ENCODE measurements at regions not wholly inside any gene's neighbourhood (a gene's known extent, or its start where the extent isn't known, plus 50 kb on each side); places are given as distances from the start of the nearest gene placed in this dataset.

- DNase-seq = no peak
These were observed 300.7 kb downstream of the MSX2 start for GRCh38 chr5:175025077-175025476.

DNA sequence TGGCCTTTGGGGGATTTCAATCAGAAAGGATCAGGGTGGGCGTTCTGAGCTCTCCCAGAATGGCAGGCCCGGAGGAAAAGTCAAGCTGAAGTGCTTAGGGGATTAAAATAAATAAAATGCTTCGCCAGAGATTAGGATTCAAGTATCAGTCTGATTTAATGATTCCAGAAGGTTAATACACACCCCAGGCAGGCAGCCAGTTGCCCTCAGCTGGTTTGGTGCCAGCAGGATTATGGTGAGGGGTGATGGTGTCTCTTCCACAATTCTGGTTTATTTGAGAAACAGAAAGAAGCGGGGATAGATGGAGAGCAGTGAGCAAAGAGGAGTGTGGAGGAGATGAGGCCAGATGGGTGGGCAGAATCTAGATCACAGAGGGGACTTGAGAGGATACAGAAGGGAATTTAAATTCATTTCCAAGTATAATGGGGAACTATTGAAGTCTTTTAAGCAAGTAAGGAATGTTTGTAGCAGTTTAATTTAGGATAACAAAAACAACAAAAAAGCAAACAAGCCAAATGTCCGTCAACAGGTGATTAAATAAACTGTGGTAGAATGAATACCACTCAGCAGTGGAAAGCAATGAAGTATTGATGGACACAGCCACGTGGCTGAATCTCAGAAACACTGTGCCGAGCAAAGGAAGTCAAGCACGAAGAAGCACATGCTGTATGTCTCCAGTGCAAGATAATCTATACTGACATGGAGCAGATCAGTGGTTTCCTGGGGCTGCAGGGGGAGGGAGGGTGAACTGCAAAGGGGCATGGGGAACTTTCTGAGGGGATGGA, 297.7 kb downstream of the MSX2 start:
- no peak for DNase-seq

DNA sequence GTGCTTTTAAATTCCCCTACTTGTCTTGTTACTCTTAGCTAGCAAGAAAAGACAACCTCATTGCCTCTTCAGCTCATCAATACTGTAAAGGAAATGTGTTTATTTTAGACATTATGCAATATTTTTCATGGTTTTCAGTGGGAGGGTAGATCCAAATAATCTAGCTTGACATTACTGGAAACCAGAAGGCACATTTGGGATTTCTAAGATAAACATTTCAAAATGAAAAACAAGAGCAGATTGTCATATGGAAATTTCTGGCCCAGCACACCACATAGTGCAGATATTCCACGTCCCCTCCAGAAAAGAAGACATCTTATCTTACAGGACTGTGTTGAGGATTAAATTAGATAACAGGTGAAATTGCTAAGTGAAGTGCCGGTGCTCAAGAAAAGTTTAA, 296.9 kb downstream of the MSX2 start:
- no peak for DNase-seq

DNA sequence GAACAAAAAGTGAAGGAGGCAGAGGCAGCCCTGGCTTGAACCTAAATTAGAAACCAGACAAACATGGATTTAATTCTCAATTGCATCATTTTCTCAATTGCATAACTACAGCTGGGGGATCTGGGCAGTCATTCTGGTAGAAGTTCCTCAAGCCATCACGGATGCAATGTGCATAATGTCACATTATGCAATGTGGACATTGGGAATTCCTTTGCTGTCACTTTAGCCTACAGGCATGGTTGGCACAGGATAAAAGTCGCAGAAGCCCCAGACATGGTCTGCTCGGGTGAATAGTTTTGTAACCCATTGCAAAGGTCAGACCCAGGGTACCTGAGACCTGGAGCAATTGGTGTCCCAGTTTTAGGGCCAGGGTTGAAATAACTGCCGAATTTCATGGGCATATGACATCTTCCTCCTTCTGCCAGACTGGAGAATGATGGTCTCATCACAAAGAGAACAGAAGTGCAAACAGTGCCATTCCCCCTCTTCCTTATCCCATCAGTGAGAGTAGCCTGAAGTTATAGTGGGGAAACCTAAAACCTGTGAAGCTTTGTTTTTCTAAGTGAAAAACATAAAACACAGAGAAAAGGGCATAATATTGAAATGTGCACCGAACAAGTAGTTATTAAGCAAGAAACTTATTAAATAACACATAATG, 290.8 kb downstream of the MSX2 start:
- no peak for DNase-seq

GRCh38 chr5:175013251-175013650, 288.9 kb downstream of the MSX2 start:
- no peak for DNase-seq

- DNase-seq = no peak
These were observed 287.9 kb downstream of the MSX2 start for GRCh38 chr5:175012267-175012666.

DNA sequence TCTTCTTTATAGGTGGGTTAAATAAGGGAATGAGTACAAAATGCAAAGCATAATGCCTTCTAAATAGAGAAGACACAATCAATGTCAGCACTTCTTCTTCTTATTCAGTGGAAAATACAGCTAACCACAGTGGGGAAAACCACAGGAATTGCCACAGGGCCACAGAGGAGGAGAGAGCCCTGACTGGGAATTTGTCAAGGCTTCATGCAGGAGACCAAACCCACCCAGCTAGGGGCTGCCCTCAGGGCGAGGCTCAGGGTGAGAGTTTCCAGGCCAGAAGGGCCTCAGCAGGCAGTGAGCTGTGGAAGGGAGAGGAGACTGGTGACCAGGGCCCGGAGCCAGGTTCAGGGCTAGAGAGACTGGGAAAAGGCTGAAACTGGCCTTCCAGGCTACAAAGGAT, 279.1 kb downstream of the MSX2 start:
- DNase-seq = no peak

GRCh38 chr5:175001876-175002645, 277.7 kb downstream of the MSX2 start:
- no peak for DNase-seq

DNA sequence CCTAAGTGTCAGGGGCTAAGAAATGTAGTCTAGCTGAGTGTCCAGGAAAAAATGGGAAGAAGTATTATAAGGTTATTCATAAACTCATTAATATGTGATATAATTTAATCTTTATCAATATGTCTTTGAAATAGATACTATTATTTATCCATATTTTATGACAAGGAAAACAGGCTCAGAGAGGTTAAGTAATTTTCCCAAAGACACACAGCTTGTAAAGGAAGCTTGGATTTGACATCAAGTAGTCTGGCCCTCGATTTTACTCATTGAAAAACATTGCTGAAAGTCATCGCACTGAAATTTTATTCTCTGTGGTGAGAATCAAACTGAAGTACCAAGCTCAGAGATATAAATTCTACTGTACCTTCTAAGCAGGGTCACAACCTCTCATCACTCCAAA, 276.9 kb downstream of the MSX2 start:
- DNase-seq = no peak

DNA sequence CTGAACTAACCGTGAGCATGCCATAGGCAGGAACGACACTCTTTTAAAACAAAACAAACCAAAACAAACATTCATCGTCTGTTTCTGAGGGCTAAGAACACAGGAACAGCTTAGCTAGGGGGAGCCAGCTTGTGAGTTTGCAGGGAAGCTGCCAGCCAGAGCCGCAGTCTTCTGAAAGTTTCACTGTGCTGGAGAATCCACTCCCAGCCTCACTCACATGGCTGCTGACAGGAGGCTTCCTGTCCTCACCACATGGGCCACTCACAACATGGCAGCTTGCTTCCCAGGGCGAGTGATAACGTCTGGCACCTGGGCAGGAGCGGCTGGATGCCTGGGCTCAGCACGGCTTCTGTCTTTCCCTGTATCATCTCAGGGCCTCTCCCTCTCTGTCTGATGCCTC, 275.2 kb downstream of the MSX2 start:
- DNase-seq = no peak

DNA sequence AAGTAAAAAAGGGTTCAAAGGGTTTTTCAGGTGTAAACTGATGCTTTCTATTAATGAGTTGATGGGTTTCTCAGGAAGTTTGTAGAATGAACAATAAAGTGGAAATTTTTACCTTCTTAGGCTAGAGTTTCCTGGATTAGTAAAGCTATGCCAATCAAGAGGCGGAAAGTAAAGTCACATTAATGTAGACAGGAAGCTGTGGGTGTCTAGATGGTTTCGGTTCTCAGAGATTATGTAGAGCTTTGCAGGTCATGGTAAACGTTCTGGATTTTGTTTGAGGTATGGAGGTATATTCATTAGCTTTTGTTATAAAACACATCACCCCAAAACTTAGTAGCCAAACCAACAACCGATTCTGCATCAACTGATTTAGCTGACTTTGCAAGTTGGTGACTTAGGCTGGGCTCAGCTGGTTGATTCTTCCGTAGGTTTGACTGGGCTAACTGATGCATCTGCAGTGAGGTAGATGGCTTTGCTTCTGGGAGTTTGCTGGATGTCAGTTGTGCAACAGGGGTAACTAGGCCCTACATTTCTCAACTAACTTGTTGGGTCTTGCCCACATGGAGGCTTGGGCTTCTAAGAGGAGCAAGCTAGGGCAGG, 273.8 kb downstream of the MSX2 start:
- no peak for DNase-seq

DNA sequence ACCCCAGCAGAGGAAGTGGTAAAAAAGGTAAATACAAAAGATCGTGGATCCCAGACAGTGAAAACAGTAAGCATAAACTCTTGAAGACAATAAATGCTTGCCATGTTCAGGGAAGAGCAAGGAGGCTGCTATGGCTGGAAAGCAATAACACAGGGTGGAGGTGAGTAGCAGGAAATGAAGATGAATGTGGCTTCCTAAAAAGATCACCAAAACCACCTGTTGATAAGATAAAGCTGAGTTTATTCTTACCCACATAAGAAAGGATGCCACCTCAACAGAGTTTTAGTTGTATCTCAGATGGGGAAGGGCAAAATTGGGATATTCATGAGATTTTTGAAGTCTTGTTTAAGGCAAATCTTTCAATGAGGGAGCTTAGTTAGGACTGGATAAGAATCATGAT, 273.3 kb downstream of the MSX2 start:
- DNase-seq = no peak

GRCh38 chr5:174996941-174997340, 272.6 kb downstream of the MSX2 start:
- DNase-seq = no peak

DNA sequence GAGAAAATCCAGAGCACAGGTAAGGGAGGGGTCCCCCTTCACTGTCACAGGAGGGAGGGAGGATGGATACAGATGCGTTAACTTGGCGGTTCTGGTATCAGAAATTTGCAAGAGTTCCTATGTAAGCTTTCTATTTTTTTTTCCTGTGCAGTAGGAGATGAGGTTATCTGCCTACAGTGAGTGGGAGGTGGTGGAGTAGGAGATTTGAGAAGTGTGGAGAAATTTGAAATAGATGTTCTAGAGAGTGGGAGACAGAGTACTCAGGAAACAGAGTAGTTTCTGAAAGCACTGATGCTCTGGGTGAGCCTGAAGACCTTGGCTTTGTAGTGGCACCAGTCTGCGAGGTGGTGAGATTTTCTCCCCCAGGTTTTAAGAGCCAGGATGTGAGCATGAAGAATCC, 271.4 kb downstream of the MSX2 start:
- no peak for DNase-seq

GRCh38 chr5:174991847-174992246, 267.5 kb downstream of the MSX2 start:
- peak; percentile 35 for DNase-seq

DNA sequence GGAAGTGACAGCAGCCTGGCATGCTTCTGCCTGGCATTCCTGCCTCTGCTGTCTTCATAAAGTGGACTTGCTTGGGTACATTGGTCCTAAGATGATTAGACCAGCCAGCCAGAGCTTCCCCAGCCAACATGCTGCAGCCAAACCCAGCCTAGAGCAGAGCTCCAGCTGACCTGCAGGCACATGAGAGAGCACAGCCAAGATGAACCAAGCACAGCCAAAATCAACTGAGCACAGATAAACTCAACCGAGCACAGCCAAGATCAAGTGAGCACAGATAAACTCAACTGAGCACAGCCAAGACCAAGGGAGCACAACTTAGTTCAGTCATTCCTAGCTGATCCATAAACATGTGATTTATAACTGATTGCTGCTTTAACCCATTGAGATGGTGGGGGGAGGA, 266.5 kb downstream of the MSX2 start:
- DNase-seq = peak; percentile 23

DNA sequence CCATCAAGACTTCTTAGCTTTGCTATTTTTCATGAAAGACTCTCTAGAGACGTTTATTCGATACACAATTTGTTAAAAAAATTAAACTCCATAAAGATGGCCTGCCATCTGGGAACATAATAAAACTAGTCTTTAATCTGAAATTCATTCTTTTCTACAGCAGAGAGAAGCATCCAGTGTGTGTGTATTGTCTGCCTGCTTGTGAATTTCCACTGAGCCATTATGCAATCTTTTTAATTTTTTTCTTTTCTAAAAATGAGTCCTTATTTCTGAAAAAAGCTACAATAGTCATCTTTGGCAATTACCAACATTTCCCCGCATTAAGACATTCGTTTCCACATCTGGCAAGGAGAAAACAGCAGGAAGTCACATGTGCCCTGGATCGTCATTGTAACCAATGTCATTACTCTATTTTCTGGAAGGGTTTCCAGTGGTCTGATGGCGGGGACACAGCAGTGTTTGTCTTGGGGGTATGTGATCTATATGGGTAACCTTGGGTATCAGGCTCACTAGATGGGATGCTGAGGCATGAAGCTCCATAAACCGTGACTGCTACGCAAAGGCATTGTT, 263.1 kb downstream of the MSX2 start:
- DNase-seq = no peak

DNA sequence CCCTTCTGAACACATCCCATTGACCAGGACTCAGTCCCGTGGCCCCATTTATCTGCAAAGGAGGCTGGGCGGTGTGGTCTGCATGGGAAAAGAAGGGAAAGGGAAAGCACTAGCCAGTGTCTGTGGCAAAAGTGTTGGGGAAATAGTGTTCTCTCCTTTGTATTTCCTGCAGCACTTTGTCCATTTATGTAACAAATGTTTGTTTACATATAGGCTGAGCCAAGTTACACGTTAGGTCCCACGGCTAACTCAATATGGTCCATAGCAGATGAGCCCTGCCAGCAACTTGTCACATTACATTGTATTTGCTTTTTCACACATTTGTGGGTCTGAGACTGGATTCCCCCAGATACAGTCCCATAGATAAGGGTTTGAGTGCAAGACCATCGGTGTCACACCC, 260.5 kb downstream of the MSX2 start:
- no peak for DNase-seq

DNA sequence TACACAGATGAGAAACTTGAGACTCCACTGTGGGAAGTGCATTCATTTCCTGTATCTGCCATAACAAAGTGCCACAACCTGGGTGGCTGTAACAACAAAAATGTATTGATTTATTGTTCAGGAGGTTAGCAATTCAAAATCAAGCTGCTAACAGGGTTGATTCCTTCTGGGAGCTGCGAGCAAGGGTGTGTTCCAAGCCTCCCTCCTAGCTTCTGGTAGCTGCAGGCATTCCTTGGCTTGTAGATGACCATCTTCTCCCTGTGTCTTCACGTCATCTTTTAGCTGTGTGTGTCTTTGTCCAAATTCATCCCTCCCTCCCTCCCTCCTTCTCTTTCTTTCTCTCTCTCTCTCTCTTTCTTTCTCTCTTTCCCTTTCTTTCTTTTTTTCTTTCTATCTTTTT, 258.1 kb downstream of the MSX2 start:
- no peak for DNase-seq

GRCh38 chr5:174981416-174981815, 257.0 kb downstream of the MSX2 start:
- DNase-seq = no peak

DNA sequence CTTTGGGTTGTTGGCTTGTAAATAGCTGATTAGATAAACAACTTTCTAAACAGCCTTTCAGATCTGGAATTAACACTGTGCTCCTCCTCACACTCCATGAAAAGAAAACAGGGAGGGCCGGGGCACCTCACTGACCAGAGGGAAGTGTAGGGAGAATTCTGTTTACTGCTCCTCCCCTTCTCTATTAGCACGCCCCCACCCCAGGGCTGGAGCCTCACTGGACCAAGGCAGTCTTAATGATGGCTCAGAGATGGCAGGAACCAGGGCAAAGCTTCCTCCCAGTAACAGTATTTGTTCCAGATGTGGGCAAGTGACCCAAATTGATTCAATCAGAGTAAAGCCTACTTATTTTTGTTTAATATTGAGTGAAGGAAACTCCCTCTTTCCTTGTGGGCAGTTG, 256.6 kb downstream of the MSX2 start:
- DNase-seq = no peak

GRCh38 chr5:174972291-174972690, 247.9 kb downstream of the MSX2 start:
- DNase-seq = no peak

DNA sequence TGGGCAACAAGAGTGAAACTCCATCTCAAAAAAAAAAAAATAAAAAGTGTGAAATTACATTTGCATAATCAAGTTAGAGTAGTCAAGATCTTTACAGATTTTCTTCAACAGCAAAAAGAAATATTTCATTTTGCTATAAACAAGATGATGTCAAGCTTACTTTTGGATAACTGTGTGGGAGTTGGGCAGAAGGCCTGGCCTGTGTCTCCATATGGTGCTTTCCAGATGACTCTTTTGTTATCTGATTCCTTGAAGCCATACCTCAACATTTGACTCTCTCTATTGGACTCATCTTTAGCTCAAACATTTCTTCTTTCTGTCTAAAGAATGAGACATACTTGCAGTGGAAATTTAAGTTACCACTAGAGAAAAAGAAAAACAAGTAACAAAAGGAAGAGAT, 246.8 kb downstream of the MSX2 start:
- DNase-seq = no peak
